Chondrocyte (in vitro differentiated cells): ENCODE measurements at regions not wholly inside any gene's neighbourhood (a gene's known extent, or its start where the extent isn't known, plus 50 kb on each side); places are given as distances from the start of the nearest gene placed in this dataset.

Experiments
- DNase-seq: peaks from one replicate; pipeline ENCODE4 v3.0.0; 2021; ENCODE audit warnings: mixed read lengths, low spot score
- H3K27ac Mint-ChIP-seq: one replicate; pipeline ENCODE4 v1.8.0; 2021; ENCODE audit warnings: mild to moderate bottlenecking, moderate library complexity, mixed read lengths; ENCODE audit not compliant: unreplicated experiment
- H3K27me3 Mint-ChIP-seq: 2 replicates; pipeline ENCODE4 v1.8.0; 2021; ENCODE audit warnings: low read depth, mixed read lengths
- H3K36me3 Mint-ChIP-seq: 2 replicates; pipeline ENCODE4 v1.8.0; 2021; ENCODE audit warnings: low read depth, mixed read lengths
- H3K4me1 Mint-ChIP-seq: 2 replicates; pipeline ENCODE4 v1.8.0; 2021; ENCODE audit warnings: low read depth, mild to moderate bottlenecking, mixed read lengths
- H3K4me3 Mint-ChIP-seq: one replicate; pipeline ENCODE4 v1.8.0; 2021; ENCODE audit warnings: mild to moderate bottlenecking, moderate library complexity, mixed read lengths; ENCODE audit not compliant: unreplicated experiment
- H3K9me3 Mint-ChIP-seq: 2 replicates; pipeline ENCODE4 v1.8.0; 2021; ENCODE audit warnings: low read depth, mixed read lengths
- CTCF ChIP-seq: fragments of 200-600 bp; sonication (generic); IDR thresholded peaks from 2 replicates; pipeline ENCODE4 v1.5.0; 2021; ENCODE audit warnings: antibody characterized with exemption, mild to moderate bottlenecking, moderate library complexity

- peaks cover 1% of the 10 kb centered on the region for H3K36me3 Mint-ChIP-seq
- no peaks in the 10 kb centered on the region for H3K9me3 Mint-ChIP-seq
- H3K4me3 Mint-ChIP-seq, result peak overlapping the region; percentile 56
- no peaks in the 10 kb centered on the region for H3K27me3 Mint-ChIP-seq
- peaks cover 35% of the 10 kb centered on the region for H3K4me1 Mint-ChIP-seq
- DNase-seq, result peak; percentile 99
- peak overlapping the region; percentile 80 for H3K27ac Mint-ChIP-seq
- no peak for TF ChIP-seq CTCF
These were observed 81.5 kb downstream of the PTPDC1 start for GRCh38 chr9:94165592-94166235.

- H3K27ac Mint-ChIP-seq, result peak overlapping the region; percentile 96
- TF ChIP-seq CTCF, result peak; percentile 44
- no peaks in the 10 kb centered on the region for H3K9me3 Mint-ChIP-seq
- no peaks in the 10 kb centered on the region for H3K27me3 Mint-ChIP-seq
- peaks cover 37% of the 10 kb centered on the region for H3K4me1 Mint-ChIP-seq
- H3K36me3 Mint-ChIP-seq, result peaks cover 1% of the 10 kb centered on the region
- DNase-seq, result peak; percentile 99
- peak overlapping the region; percentile 94 for H3K4me3 Mint-ChIP-seq
These were observed 82.1 kb downstream of the PTPDC1 start for GRCh38 chr9:94166236-94166975.

- Mint-ChIP-seq H3K4me3 (peak overlapping the region; percentile 94), H3K9me3 (no peaks in the 10 kb centered on the region), H3K4me1 (peaks cover 43% of the 10 kb centered on the region), H3K36me3 (peaks cover 4% of the 10 kb centered on the region), H3K27me3 (no peaks in the 10 kb centered on the region), H3K27ac (peak overlapping the region; percentile 96)
- peak; percentile 62 for TF ChIP-seq CTCF
- peak; percentile 95 for DNase-seq
These were observed 82.7 kb downstream of the PTPDC1 start for GRCh38 chr9:94166976-94167346.

DNA sequence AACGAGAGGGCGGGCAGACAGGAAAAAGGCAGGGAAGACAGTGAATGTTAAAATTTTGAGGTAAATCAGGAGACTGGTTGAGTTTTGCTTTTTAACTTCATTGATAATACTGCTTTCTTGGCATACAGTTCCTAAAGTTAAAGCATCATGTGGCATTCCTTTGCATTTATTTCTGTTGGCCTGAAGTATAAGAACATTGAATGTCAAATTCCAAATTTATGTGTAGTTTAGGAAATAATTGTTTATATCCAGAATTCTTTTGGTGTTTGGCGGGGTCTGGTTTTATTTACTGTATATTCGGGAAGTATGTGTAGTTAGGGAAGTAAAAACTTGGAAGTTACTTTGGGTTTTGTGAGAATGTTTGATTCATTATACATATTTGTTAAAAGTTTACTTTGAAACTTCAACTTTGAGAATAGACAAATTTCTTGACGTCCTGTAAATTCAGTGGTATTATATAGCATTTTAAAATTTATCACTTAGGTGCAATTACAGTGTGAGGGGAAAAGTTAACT lies 83.2 kb downstream of the PTPDC1 start:
- H3K9me3 Mint-ChIP-seq, result no peaks in the 10 kb centered on the region
- no peaks in the 10 kb centered on the region for H3K27me3 Mint-ChIP-seq
- peak overlapping the region; percentile 96 for H3K27ac Mint-ChIP-seq
- H3K36me3 Mint-ChIP-seq, result peaks cover 4% of the 10 kb centered on the region
- H3K4me1 Mint-ChIP-seq, result peaks cover 47% of the 10 kb centered on the region
- peak overlapping the region; percentile 94 for H3K4me3 Mint-ChIP-seq
- no peak for DNase-seq
- no peak for TF ChIP-seq CTCF

DNA sequence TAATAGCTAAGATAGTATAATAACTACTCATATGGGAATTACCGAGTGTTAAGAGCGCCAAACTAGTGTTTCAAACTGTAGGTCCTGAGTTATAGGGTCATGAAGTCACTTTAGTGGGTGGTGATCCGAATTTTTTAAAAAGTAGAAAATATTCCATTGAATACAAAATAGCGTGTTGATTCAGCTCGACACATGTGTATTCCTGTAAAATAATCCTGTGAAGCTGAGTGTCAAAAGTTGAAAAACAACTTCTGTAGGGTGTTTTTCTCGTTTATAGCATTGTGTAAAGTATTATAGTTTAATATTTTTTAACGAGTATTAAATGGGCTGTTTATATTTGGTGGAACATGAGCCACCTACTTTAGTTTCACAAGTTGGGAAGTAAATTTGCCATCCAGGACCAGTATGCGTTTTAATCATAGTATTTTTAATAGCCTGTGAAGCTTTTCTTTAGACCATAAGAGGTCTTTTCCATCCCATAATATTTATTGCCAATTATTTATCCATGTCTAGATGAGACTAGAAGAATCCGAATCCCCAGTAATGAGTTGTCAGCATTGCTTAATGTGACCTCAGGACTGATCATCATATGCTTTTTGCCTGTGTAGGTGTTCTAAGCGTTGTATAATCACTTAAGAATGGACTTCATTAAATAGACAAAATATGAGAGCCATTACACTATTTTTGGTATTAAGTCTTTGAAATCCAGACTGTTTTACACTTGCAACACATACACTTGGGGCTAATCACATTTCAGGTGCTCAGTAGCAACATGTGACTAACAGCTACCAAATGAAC lies 84.1 kb downstream of the PTPDC1 start:
- peaks cover 57% of the 10 kb centered on the region for H3K4me1 Mint-ChIP-seq
- peak overlapping the region; percentile 96 for H3K27ac Mint-ChIP-seq
- no peaks in the 10 kb centered on the region for H3K9me3 Mint-ChIP-seq
- H3K4me3 Mint-ChIP-seq, result peak overlapping the region; percentile 94
- H3K36me3 Mint-ChIP-seq, result peaks cover 9% of the 10 kb centered on the region
- TF ChIP-seq CTCF, result no peak
- H3K27me3 Mint-ChIP-seq, result no peaks in the 10 kb centered on the region
- no peak for DNase-seq
